Right forelimb (tissue), 1 donor: ENCODE measurements at regions not wholly inside any gene's neighbourhood (a gene's known extent, or its start where the extent isn't known, plus 50 kb on each side); places are given as distances from the start of the nearest gene placed in this dataset.

Experiments used
- DNase-seq: peaks from one replicate; pipeline ENCODE4 v3.0.0-alpha.2; 2018

DNA sequence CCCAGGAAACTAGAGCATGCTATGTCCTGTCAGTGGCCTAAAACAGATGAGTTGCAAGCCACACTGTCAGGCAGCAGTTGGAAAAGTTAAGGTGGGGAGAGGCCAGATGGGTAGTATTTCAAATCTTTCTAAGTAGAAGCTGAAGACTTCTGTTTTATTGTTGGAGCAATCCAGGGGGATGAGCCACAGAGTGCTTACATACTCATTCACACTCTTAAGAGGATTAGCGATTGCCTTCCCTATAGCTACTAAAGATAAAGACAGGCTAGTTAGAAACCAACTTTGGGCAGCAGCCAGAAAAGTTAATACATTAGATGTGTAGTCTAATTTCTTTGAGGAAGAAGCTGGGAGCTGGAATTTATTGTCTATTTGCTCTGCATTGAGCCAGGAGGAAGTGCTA is 61.7 kb upstream of the ELAVL2 start:
- DNase-seq = no peak
